ENCODE measurements at regions not wholly inside any gene's neighbourhood (a gene's known extent, or its start where the extent isn't known, plus 50 kb on each side); places are given as distances from the start of the nearest gene placed in this dataset.

GRCh38 chr11:97158243-97158642, 768.4 kb downstream of the JRKL start:
- CTCF ChIA-PET, result no interaction called here

More at GRCh38 chr11:97158243-97158642, 768.4 kb downstream of the JRKL start:
- Histone ChIP-seq H4K20me1 (replicated peaks; ENCODE audit: control insufficient read depth, extremely low read depth, insufficient read depth, low read length) (no peaks in the 10 kb centered on the region), H3K27me3 (ENCODE audit: control insufficient read depth in 2 of 2, insufficient read depth in 2 of 2, low read length in 2 of 2) (no peaks in the 10 kb centered on the region), H3K4me3 (replicated peaks in 1 of 3; ENCODE audit: insufficient read depth in 1 of 3, low read depth in 1 of 3, low read length in 3 of 3) (no peak overlapping the region), H3K4me2 (ENCODE audit: insufficient read depth, low read length) (no peak overlapping the region), H3K9me1 (replicated peaks; ENCODE audit: control insufficient read depth, extremely low read depth, insufficient read depth, low read length) (no peaks in the 10 kb centered on the region), H3K36me3 (ENCODE audit: control insufficient read depth in 2 of 2, extremely low read depth in 1 of 2, insufficient read depth in 2 of 2, low read length in 2 of 2) (no peaks in the 10 kb centered on the region), H3K4me1 (ENCODE audit: control insufficient read depth, extremely low read depth, insufficient read depth, low read length) (no peaks in the 10 kb centered on the region), H2AFZ (ENCODE audit: low read depth, low read length) (no peak overlapping the region), H3K79me2 (ENCODE audit: control insufficient read depth, insufficient read depth, low read length) (no peaks in the 10 kb centered on the region), H3K9me3 (replicated peaks; ENCODE audit: control insufficient read depth, insufficient read depth, low read length) (no peaks in the 10 kb centered on the region), H3K27ac (ENCODE audit: insufficient read depth, low read depth, low read length) (no peak overlapping the region), H3K9ac (replicated peaks; ENCODE audit: extremely low read depth, insufficient read depth, low read length) (no peak overlapping the region)
- DNase-seq (ENCODE audit: low read depth, low spot score) (no peak), FAIRE-seq (no peak)
- TF ChIP-seq POLR2AphosphoS5 (IDR thresholded peaks at IDR 0.05; ENCODE audit: insufficient read depth, low read depth, low read length) (no peak), GATA2 (IDR thresholded peaks at IDR 0.05; ENCODE audit: insufficient read depth, insufficient read length, low read depth, low read length) (no peak), EZH2 (IDR thresholded peaks at IDR 0.05; ENCODE audit: borderline replicate concordance, low read depth, low read length, severe bottlenecking) (no peak), CTCF (IDR thresholded peaks at IDR 0.05; ENCODE audit: extremely low read depth in 1 of 2, insufficient read depth in 1 of 2, low read depth in 1 of 2, low read length in 2 of 2) (no peak), MAX (IDR thresholded peaks at IDR 0.05; ENCODE audit: insufficient read depth, insufficient read length) (no peak), MYC (IDR thresholded peaks at IDR 0.05; ENCODE audit: low read depth, low read length) (no peak), POLR2A (IDR thresholded peaks at IDR 0.05; ENCODE audit: low read depth, low read length) (no peak), JUN (IDR thresholded peaks at IDR 0.05; ENCODE audit: borderline replicate concordance, insufficient read depth, insufficient read length, low read depth) (no peak), FOS (IDR thresholded peaks at IDR 0.05; ENCODE audit: borderline replicate concordance, insufficient read depth, low read length) (no peak)
- POLR2A ChIA-PET, result no interaction called here
- intact Hi-C loops (cut with micrococcal nuclease) (no loop called here), dilution Hi-C loops (cut with MboI; ENCODE audit: extremely low pct_ligation_motif_present, low sequenced_read_pairs) (no loop called here)
- no TSS peak for BruUV-seq (replicated peaks)

Measured in endothelial cell of umbilical vein (primary cell).